ENCODE measurements at regions not wholly inside any gene's neighbourhood (a gene's known extent, or its start where the extent isn't known, plus 50 kb on each side); places are given as distances from the start of the nearest gene placed in this dataset.
"Not testable (repeated sequence)": the region's sequence is repeated elsewhere in the genome, so short reads cannot be mapped to it uniquely, and the experiment has no call there.

- no peak for DNase-seq
These were observed 457.0 kb downstream of the USP25 start for GRCh38 chr21:16186742-16187141.

GRCh38 chr21:16187603-16188301 lies 458.0 kb downstream of the USP25 start:
- DNase-seq, result no peak

- no peak for DNase-seq
These were observed 463.1 kb downstream of the USP25 start for GRCh38 chr21:16192902-16193301.

- DNase-seq, result no peak
These were observed 463.8 kb downstream of the USP25 start for GRCh38 chr21:16193496-16194094.

GRCh38 chr21:16194095-16194787 lies 464.5 kb downstream of the USP25 start:
- DNase-seq, result no peak

GRCh38 chr21:16194788-16195537 lies 465.2 kb downstream of the USP25 start:
- DNase-seq, result no peak

GRCh38 chr21:16195538-16195910 lies 465.7 kb downstream of the USP25 start:
- DNase-seq, result no peak

- no peak for DNase-seq
These were observed 466.2 kb downstream of the USP25 start for GRCh38 chr21:16196001-16196400.

GRCh38 chr21:16198546-16198945 lies 468.8 kb downstream of the USP25 start:
- DNase-seq, result no peak

- no peak for DNase-seq
These were observed 469.8 kb downstream of the USP25 start for GRCh38 chr21:16199539-16199938.

- no peak for DNase-seq
These were observed 471.9 kb downstream of the USP25 start for GRCh38 chr21:16201718-16202117.

- no peak for DNase-seq
These were observed 475.7 kb downstream of the USP25 start for GRCh38 chr21:16205527-16205926.

- no peak for DNase-seq
These were observed 481.8 kb downstream of the USP25 start for GRCh38 chr21:16211339-16212303.

- DNase-seq, result no peak
These were observed 483.7 kb downstream of the USP25 start for GRCh38 chr21:16213518-16213917.

GRCh38 chr21:16215193-16215592 lies 485.4 kb downstream of the USP25 start:
- DNase-seq, result no peak

GRCh38 chr21:16215663-16216183 lies 485.9 kb downstream of the USP25 start:
- DNase-seq, result no peak

- DNase-seq, result no peak
These were observed 486.6 kb downstream of the USP25 start for GRCh38 chr21:16216288-16216962.

- DNase-seq, result no peak
These were observed 489.0 kb downstream of the USP25 start for GRCh38 chr21:16218682-16219343.

- DNase-seq, result not testable (repeated sequence)
These were observed 495.0 kb downstream of the USP25 start for GRCh38 chr21:16224756-16225155.

- no peak for DNase-seq
These were observed 510.0 kb downstream of the USP25 start for GRCh38 chr21:16239659-16240265.

Data from NCI-H1930 (cell line).